HepG2 (cell line): ENCODE measurements at regions not wholly inside any gene's neighbourhood (a gene's known extent, or its start where the extent isn't known, plus 50 kb on each side); places are given as distances from the start of the nearest gene placed in this dataset.
"Not testable (repeated sequence)": the region's sequence is repeated elsewhere in the genome, so short reads cannot be mapped to it uniquely, and the experiment has no call there.

ENCODE experiments used
- ATAC-seq: fragments of 200-7000 bp; cut with Tn5 transposase; 3 replicates; pipeline ENCODE4 v1.9.1; 2020; ENCODE audit warnings: mild to moderate bottlenecking, moderate library complexity
- BruUV-seq: library from RNA; stranded (reverse); fragments of 400-500 nt; replicated peaks from 2 replicates; lab custom pipeline; 2021; lab: Mats Ljungman, UMichigan
- CTCF ChIA-PET: fragments of 300-600 bp; formaldehyde crosslinking; extraction: SDS; loops from one replicate; lab custom pipeline; 2021; ENCODE audit warnings: low total read pairs, inconsistent platforms, low intra/inter-chr PET ratio; lab: Yijun Ruan, JAX
- POLR2A ChIA-PET: fragments of 350-600 bp; sonication (Branson Sonifier 250); formaldehyde crosslinking; loops from one replicate; lab custom pipeline; 2020; ENCODE audit warnings: antibody characterized with exemption, inconsistent platforms; lab: Yijun Ruan, JAX
- DNase-seq: peaks from one replicate; pipeline ENCODE4 v3.0.0-alpha.2; 2015; ENCODE audit warnings: low spot score
- FAIRE-seq: peaks from 3 replicates; lab custom pipeline; 2011; peaks lifted over from hg19 to GRCh38; lab: Jason Lieb, UNC
- H2AFZ ChIP-seq: one replicate; pipeline ENCODE4 v1.6.1; 2011; ENCODE audit warnings: low read length, inconsistent platforms
- H3K27ac ChIP-seq: fragments of 300-600 bp; 3 replicates; pipeline ENCODE4 v1.8.0; 2011; ENCODE audit warnings: mixed run types, mild to moderate bottlenecking, mixed read lengths, low read length, inconsistent platforms; ENCODE audit not compliant: insufficient read depth; ENCODE audit errors: extremely low read length
- H3K27me3 ChIP-seq, 2 experiments: fragments of 200-600 bp in 1 of 2; 2 replicates in 1 of 2; 3 replicates in 1 of 2; pipeline versions ENCODE4 v1.6.0 to v1.8.0; 2011; ENCODE audit warnings: low read length in 2 of 2, mild to moderate bottlenecking in 2 of 2, moderate library complexity in 2 of 2, inconsistent platforms in 1 of 2; ENCODE audit not compliant: insufficient read depth in 2 of 2, control insufficient read depth in 1 of 2
- H3K36me3 ChIP-seq, 2 experiments: fragments of 200-600 bp in 1 of 2; replicated peaks in 1 of 2; 2 replicates in 1 of 2; 3 replicates in 1 of 2; pipeline versions ENCODE4 v1.5.1 to v1.8.0; 2011; ENCODE audit warnings: low read length in 2 of 2, inconsistent platforms in 1 of 2; ENCODE audit not compliant: insufficient read depth in 2 of 2, control insufficient read depth in 1 of 2
- H3K4me1 ChIP-seq: 2 replicates; pipeline ENCODE4 v1.5.1; 2012; ENCODE audit warnings: low read length, inconsistent platforms; ENCODE audit not compliant: insufficient read depth
- H3K4me2 ChIP-seq: 2 replicates; pipeline ENCODE4 v1.6.0; 2011; ENCODE audit warnings: low read depth, low read length, inconsistent platforms
- H3K4me3 ChIP-seq, 3 experiments: fragments of 200-600 bp in 1 of 3; sonication (generic), shearing (Covaris generic) in 1 of 3; replicated peaks in 1 of 3; 2 replicates each; pipeline ENCODE4 v1.5.1; 2011 to 2016; ENCODE audit warnings: low read length in 3 of 3, inconsistent platforms in 2 of 3, low read depth in 2 of 3, mild to moderate bottlenecking in 2 of 3, control low read depth in 1 of 3, mixed read lengths in 1 of 3; ENCODE audit not compliant: insufficient read depth in 1 of 3
- H3K79me2 ChIP-seq: one replicate; pipeline ENCODE4 v1.6.1; 2011; ENCODE audit warnings: low read length, inconsistent platforms; ENCODE audit not compliant: insufficient read depth
- H3K9ac ChIP-seq: 2 replicates; pipeline ENCODE4 v1.6.0; 2011; ENCODE audit warnings: mild to moderate bottlenecking, low read depth, low read length, inconsistent platforms; ENCODE audit not compliant: insufficient read depth
- H3K9me3 ChIP-seq: 2 replicates; pipeline ENCODE4 v1.5.1; 2012; ENCODE audit warnings: mild to moderate bottlenecking, low read length
- H4K20me1 ChIP-seq: 2 replicates; pipeline ENCODE4 v1.6.0; 2011; ENCODE audit warnings: inconsistent platforms, mild to moderate bottlenecking, low read length, moderate library complexity; ENCODE audit not compliant: insufficient read depth
- ADNP ChIP-seq: sonication (generic); formaldehyde crosslinking; IDR thresholded peaks from 2 replicates; pipeline ENCODE4 v1.4.0; 2020; ENCODE audit warnings: missing genetic modification reagents
- CHD2 ChIP-seq: IDR thresholded peaks from 2 replicates; pipeline ENCODE4 v1.6.1; 2011; ENCODE audit warnings: low read depth, low read length, improper control_type of control experiment
- MNT ChIP-seq: fragments of 450-650 bp; IDR thresholded peaks from 2 replicates; pipeline ENCODE4 v1.6.1; 2016
- TRIM24 ChIP-seq: sonication (generic); formaldehyde crosslinking; IDR thresholded peaks from 2 replicates; pipeline ENCODE4 v1.8.0; 2022; ENCODE audit warnings: mild to moderate bottlenecking, missing genetic modification reagents
- ZBTB1 ChIP-seq: sonication (generic); formaldehyde crosslinking; IDR thresholded peaks from 2 replicates; pipeline ENCODE4 v1.4.0; 2020; ENCODE audit warnings: missing genetic modification reagents, borderline replicate concordance
- ZNF101 ChIP-seq: sonication (generic); formaldehyde crosslinking; IDR thresholded peaks from 2 replicates; pipeline ENCODE4 v1.4.0; 2020; ENCODE audit warnings: mild to moderate bottlenecking, low read depth, missing genetic modification reagents, borderline replicate concordance
- ZNF550 ChIP-seq: sonication (generic); formaldehyde crosslinking; IDR thresholded peaks from 2 replicates; pipeline ENCODE4 v1.4.0; 2020; ENCODE audit warnings: mild to moderate bottlenecking, missing genetic modification reagents, borderline replicate concordance
- ZNF768 ChIP-seq: sonication (generic); formaldehyde crosslinking; IDR thresholded peaks from 2 replicates; pipeline ENCODE4 v1.4.0; 2020; ENCODE audit warnings: missing genetic modification reagents
- WGBS: methylation state at CpG from one replicate; pipeline ENCODE4 v1.1.6; 2017; ENCODE audit warnings: low lambda C conversion rate; 5-methylcytosine and 5-hydroxymethylcytosine counted together
- in situ Hi-C: cut with HindIII; loops from 2 replicates; pipeline ENCODE4 v1.10.0; 2017; ENCODE audit warnings: low pct_unique_long_range_greater_than_20kb; ENCODE audit not compliant: extremely low pct_ligation_motif_present
- intact Hi-C: fragments of 100-400 bp; cut with micrococcal nuclease; formaldehyde crosslinking; loops from one replicate; pipeline ENCODE4 v1.10.0; 2022; ENCODE audit not compliant: unreplicated experiment

GRCh38 chr4:28312497-28312896 is 1451.9 kb downstream of the STIM2 start:
- H4K20me1 ChIP-seq, H3K27me3 ChIP-seq, H3K4me1 ChIP-seq, H2AFZ ChIP-seq, H3K79me2 ChIP-seq, H3K36me3 ChIP-seq, H3K9ac ChIP-seq, H3K4me3 ChIP-seq, POLR2A ChIA-PET, DNase-seq, in situ Hi-C loops, H3K4me2 ChIP-seq, CTCF ChIA-PET, ATAC-seq, BruUV-seq, H3K27ac ChIP-seq, FAIRE-seq, intact Hi-C loops: not testable (repeated sequence)
- 33% methylated on average over 4 of the region's 11 CpGs for WGBS
- peaks cover 64% of the 10 kb centered on the region for H3K9me3 ChIP-seq
- peak; percentile 65 for TF ChIP-seq MNT

GRCh38 chr4:28313729-28314713 is 1453.4 kb downstream of the STIM2 start:
- POLR2A ChIA-PET = no interaction called here
- no TSS peak for BruUV-seq
- TF ChIP-seq ZNF768 (CRISPR knock-in tag) = no peak
- no peak for TF ChIP-seq ZBTB1 (CRISPR knock-in tag)
- no peak for TF ChIP-seq ZNF101 (CRISPR knock-in tag)
- TF ChIP-seq CHD2 = no peak
- TF ChIP-seq ZNF550 (CRISPR knock-in tag) = no peak
- no peak for TF ChIP-seq TRIM24 (CRISPR knock-in tag)
- no peak for TF ChIP-seq ADNP (CRISPR knock-in tag)
- TF ChIP-seq, all 625 proteins: peak for 0
- H4K20me1 ChIP-seq = no peaks in the 10 kb centered on the region
- no peak overlapping the region for H3K27ac ChIP-seq
- 3% methylated on average over 2 of the region's 2 CpGs for WGBS
- DNase-seq (no peak), FAIRE-seq (no peak), ATAC-seq (no peak)
- H3K79me2 ChIP-seq = no peaks in the 10 kb centered on the region
- no peak overlapping the region for H2AFZ ChIP-seq
- no peak overlapping the region for H3K9ac ChIP-seq
- in situ Hi-C loops (no loop called here), intact Hi-C loops (no loop called here)
- H3K27me3 ChIP-seq = no peaks in the 10 kb centered on the region
- CTCF ChIA-PET = no interaction called here
- no peak overlapping the region for H3K4me3 ChIP-seq
- H3K4me2 ChIP-seq = no peak overlapping the region
- H3K4me1 ChIP-seq = no peaks in the 10 kb centered on the region
- H3K9me3 ChIP-seq = peaks cover 68% of the 10 kb centered on the region
- H3K36me3 ChIP-seq = no peaks in the 10 kb centered on the region
